ENCODE measurements at regions not wholly inside any gene's neighbourhood (a gene's known extent, or its start where the extent isn't known, plus 50 kb on each side); places are given as distances from the start of the nearest gene placed in this dataset.
"Not testable (repeated sequence)": the region's sequence is repeated elsewhere in the genome, so short reads cannot be mapped to it uniquely, and the experiment has no call there.

GRCh38 chr19:28301463-28301862 lies 911.5 kb downstream of the UQCRFS1 start:
- DNase-seq, result no peak

- no peak for DNase-seq
Measured at GRCh38 chr19:28299649-28300048, 913.3 kb downstream of the UQCRFS1 start.

GRCh38 chr19:28297586-28298157 lies 915.3 kb downstream of the UQCRFS1 start:
- DNase-seq, result no peak

DNA sequence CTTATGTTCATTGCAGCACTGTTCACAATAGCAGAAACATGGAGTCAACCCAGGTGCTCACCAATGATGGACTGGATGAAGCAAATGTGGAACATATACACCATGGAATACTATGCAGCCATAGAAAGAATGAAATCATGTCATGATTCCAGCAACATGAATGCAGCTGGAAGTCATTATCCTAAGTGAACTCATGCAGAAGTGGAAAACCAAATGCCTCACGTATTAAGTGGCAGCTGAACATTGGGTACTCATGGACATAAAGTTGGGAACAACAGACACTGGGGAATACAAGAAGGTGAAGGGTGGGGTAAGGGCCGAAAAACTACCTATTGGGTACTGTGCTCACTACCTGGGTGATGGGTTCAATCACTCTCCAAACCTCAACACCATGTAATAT lies 915.9 kb downstream of the UQCRFS1 start:
- no peak for DNase-seq

GRCh38 chr19:28296506-28296905 lies 916.4 kb downstream of the UQCRFS1 start:
- peak; percentile 82 for DNase-seq

DNA sequence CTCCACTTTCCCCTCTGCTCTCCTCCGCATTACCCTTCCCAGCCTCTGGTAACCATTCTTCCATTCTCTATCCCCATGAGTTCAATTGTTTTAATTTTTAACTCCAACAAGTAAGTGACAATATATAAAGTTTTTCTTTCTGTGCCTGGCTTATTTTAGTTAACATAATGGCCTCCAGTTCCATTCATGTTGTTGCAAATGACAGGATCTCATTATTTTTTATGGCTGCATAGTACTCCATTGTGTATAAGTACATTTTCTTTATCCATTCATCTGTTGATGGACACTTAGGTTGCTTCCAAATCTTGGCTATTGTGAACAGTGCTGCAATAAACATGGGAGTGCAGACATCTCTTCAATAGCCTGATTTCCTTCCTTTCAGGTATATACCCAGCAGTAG lies 918.0 kb downstream of the UQCRFS1 start:
- DNase-seq, result not testable (repeated sequence)

GRCh38 chr19:28294395-28294794 lies 918.6 kb downstream of the UQCRFS1 start:
- DNase-seq, result peak; percentile 55

DNA sequence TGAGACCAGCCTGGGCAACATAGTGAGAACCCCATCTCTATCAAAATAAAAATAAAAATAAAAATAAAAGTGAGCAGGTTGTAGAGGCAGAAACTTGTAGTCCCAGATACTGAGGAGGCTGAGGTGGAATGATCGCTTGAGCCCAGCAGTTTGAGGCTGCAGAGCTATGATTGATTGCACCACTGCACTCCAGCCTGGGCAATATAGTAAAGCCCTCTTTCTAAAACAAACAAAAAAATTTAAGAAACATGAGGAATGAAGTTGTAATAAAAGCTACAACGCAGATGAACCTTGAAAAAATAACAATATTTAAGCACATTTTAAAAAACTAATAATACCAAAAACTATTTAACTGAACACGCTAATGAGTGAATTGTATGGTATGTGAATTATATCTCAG lies 919.3 kb downstream of the UQCRFS1 start:
- no peak for DNase-seq

GRCh38 chr19:28292822-28293500 lies 920.0 kb downstream of the UQCRFS1 start:
- no peak for DNase-seq

DNA sequence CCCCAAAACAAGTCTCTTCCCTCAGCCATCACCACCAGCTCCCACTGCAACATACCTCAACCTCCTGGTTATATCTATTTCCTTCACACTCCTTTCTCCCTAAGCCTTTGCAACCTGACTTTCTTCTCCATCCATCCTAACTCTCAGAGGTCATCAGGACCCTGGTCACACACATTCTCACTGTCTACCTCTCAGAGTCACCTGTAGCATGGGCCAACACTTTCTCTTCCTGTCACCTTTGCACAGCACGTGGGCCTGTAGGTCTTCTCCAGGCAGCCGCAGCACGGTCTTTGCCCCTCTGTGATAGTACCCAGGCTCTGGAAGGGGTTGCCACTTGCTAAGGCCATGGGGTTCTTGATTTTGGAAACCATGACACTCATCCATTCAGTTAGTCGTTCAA lies 921.1 kb downstream of the UQCRFS1 start:
- no peak for DNase-seq

GRCh38 chr19:28290963-28291657 lies 921.8 kb downstream of the UQCRFS1 start:
- DNase-seq, result no peak

DNA sequence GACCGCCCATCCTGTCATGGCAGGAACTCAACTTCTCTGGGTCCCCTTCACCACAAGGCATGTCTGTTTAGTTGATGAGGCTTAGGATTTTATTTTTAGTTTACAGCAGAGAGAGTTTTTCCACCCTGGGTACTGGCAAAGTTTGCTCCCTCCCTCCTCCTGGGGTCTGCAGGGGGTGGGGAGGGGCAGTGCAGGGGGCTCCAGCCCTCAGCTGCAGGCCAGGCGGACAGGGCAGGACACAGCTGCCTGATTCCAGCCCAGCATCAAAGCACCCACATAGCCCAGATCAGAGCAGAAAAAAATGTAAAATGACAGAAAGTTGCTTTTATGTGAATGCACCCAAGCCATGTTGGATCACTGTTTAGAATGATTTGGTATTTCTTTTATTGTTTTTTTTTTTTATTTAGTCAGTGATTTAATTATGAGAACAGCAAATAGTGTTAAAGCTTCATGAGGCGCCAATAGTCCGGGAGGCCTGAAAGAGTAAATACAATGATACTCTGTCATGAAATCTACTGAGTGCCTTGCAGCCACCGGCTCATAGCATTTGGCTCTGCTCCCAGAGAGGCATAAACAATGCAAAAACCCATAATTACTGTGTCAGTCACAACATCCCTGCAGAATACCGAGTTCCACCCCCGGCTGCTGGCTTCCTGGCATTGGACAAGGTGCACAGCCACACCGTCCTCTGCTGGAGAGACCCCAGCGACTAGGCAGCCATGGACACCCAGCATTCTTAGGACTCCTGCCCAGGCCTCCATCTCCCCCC lies 923.5 kb downstream of the UQCRFS1 start:
- DNase-seq, result peak; percentile 40

DNA sequence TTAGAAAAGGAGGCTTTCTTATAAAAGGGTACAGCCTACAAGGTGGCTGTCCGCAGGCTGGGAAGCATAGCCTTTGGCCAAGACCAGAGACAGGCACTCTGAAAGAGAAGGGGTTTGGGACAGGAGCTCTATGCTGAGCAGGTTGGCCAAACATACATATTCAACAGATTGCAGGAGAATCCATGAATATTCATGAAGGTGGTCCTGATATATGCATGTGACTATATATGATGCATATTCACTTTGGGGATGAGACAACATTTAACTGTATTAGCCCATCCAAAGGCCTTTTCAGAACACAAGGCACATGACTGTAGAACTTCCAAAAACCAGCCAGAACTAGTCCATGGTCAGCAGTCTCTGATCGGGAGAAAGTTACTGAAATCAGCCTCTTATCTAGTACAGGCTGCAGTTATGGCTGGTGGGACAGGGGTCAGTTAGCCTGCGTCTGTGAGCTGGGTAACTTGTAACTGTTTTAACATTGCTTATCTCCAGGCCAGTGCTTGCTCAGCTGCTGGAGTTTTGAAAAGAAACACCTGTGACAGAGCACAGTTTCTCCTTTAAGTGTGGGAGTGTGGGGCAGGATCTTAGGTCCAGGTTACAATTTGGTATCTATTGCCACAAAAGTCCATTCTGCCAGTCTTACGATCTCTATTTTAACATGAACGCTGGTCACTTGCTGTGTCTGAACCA lies 924.2 kb downstream of the UQCRFS1 start:
- DNase-seq, result no peak

DNA sequence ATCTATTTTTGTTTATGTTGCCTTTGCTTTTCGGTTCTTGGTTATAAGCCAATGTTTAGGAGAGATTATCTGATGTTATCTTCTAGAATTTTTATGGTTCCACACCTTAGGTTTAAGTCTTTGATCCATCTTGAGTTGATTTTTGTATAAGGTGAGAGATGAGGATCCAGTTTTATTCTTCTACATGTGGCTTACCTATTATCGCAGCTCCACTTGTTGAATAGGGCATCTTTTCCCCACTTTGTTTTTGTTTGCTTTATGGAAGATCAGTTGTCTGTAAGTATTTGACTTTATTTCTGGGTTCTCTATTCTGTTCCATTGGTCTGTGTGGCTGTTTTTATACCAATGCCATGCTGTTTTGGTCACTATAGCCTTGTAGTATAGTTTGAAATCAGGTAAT lies 927.0 kb downstream of the UQCRFS1 start:
- no peak for DNase-seq

GRCh38 chr19:28285078-28285477 lies 927.9 kb downstream of the UQCRFS1 start:
- DNase-seq, result no peak

DNA sequence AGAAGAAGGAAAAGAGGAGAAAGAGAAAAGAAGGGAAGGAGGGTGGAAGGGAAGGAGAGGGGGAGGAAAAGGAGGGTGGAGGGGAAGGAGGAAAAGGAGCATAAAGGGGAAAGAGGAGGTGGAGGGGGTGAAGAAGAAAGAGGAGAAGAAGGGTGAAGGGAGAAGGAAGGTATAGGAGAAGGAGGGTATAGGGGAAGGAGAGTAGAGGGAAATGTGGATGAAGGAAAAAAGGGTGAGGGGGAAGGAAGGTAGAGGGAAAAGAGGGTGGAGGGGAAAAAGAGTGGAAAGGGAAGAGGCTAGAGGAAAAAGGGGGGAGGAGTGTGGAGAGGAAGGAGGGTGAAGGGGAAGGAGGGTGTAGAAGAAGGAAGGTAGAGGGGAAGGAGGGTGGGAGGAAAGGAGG lies 928.6 kb downstream of the UQCRFS1 start:
- no peak for DNase-seq

DNA sequence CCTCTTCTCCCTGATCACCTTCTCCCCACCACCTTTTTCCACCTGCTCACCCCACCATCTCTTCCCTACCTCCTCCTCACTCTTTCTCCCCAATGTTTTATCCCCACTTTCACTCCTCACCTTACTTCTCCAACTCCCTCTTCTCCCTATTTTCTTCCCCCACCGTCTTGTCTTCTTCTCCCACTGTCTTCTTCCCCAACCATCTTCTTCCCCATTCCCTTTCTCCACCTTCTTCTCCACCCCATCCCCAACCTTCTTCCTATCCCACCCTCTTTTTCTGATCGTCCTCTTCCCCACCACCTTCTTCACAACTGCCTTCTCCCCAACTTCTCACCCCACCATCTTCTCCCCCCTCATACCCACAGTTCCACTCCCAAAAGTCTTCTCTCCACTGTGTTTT lies 929.4 kb downstream of the UQCRFS1 start:
- no peak for DNase-seq

- DNase-seq, result no peak
Measured at GRCh38 chr19:28281676-28282075, 931.3 kb downstream of the UQCRFS1 start.

DNA sequence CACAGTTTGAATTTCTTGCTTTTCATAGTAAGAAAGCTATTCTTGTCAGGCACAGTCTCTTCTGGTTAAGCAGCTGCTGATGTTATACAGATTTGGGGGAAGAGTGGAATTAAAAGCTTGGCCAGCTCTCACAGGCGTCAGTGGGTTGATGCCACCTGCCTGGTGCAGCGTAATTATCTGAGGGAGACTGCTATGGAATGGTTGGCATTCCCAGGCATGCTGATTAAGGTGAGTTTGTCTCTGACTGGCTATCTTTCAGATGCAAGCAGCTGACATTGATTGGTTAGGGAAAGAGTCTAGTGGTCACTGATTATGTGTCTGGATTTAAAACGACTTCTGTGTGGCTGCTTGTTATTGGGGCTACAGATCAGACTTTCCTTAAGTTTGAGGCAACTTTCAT lies 948.4 kb downstream of the UQCRFS1 start:
- no peak for DNase-seq

DNA sequence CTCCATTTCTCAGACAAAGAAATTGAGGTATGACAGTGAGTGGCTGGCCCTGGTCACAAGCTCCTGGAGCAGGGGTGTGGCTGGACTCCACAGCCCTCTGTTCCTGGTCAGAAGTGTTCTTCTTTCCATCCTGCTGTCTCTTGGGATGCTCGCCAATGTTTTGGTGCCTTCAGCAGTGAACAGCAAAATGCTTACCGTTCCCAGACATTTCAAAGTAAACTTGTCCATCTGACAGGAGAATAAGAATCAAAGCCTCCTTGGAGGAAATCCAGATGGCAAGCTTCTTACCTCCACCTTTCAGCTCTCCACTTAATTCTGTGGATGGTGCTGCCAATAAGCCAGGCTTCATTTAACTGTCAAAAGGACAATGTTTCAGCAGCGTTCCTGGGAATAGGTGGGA lies 954.1 kb downstream of the UQCRFS1 start:
- DNase-seq, result no peak

DNA sequence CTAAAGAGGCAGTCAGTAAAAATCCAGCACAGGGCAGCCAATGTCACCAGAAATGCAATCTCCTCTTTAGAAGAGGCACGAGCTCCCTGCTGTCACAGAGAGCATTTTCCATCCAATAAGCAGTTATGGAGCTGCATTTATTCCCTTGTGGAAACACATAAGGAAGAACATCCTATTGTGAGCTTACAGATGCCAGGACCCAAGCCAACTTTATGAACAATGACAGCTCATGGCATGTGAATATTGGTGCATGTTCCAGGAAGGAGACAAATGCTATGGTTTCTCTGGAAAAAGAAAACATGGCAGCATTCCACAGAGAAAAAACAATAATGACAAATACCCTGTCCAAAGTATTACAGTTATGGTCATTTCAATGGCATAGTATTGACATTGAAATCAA lies 955.6 kb downstream of the UQCRFS1 start:
- no peak for DNase-seq

GRCh38 chr19:28247243-28247642 lies 965.7 kb downstream of the UQCRFS1 start:
- no peak for DNase-seq

DNA sequence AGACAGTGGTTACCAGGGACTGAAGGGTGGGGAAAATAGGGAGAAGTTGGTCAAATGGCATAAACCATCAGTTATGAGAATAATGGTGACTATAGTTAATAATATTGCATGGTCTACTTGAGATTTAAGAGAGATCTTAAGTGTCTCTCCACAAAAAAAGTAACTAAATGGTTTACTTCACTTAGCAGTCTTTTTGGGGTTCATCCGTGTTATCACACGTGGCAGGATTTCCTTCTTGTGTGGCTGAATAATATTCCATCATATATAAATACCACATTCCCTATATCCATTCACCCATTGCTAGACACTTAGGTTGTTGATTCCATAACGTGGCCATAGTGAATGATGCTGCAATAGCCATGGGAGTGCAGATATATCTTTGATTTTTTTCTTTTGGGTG lies 967.0 kb downstream of the UQCRFS1 start:
- no peak for DNase-seq
